Trophoblast cell (in vitro differentiated cells and primary cell): ENCODE measurements at regions not wholly inside any gene's neighbourhood (a gene's known extent, or its start where the extent isn't known, plus 50 kb on each side); places are given as distances from the start of the nearest gene placed in this dataset.

Experiments used
- DNase-seq, 2 donors: peaks; one replicate each; pipeline ENCODE4 v3.0.0-alpha.2; 2016
- H2AFZ ChIP-seq: 2 replicates; pipeline ENCODE4 v1.6.1; 2013; ENCODE audit warnings: low read length, moderate library complexity, mild to moderate bottlenecking; ENCODE audit not compliant: insufficient read depth, poor library complexity
- H2AK5ac ChIP-seq: 2 replicates; pipeline ENCODE4 v1.6.1; 2013; ENCODE audit warnings: mild to moderate bottlenecking, low read length
- H2BK120ac ChIP-seq: 2 replicates; pipeline ENCODE4 v1.6.1; 2013; ENCODE audit warnings: low read length, mild to moderate bottlenecking, moderate library complexity; ENCODE audit not compliant: insufficient read depth, poor library complexity
- H2BK12ac ChIP-seq: 2 replicates; pipeline ENCODE4 v1.6.1; 2013; ENCODE audit warnings: mild to moderate bottlenecking, low read length, moderate library complexity
- H2BK5ac ChIP-seq: 2 replicates; pipeline ENCODE4 v1.6.1; 2013; ENCODE audit warnings: low read length, low read depth, moderate library complexity, mild to moderate bottlenecking; ENCODE audit not compliant: poor library complexity
- H3K14ac ChIP-seq: 2 replicates; pipeline ENCODE4 v1.6.1; 2013; ENCODE audit warnings: mild to moderate bottlenecking, low read length
- H3K18ac ChIP-seq: 2 replicates; pipeline ENCODE4 v1.6.1; 2013; ENCODE audit warnings: mild to moderate bottlenecking, low read length
- H3K23ac ChIP-seq: 2 replicates; pipeline ENCODE4 v1.6.1; 2013; ENCODE audit warnings: low read length
- H3K27ac ChIP-seq: 2 replicates; pipeline ENCODE4 v1.5.1; 2013; ENCODE audit warnings: low read depth, mild to moderate bottlenecking, inconsistent platforms, low read length, moderate library complexity
- H3K27me3 ChIP-seq: 2 replicates; pipeline ENCODE4 v1.6.1; 2013; ENCODE audit warnings: inconsistent platforms, mild to moderate bottlenecking, low read length, moderate library complexity; ENCODE audit not compliant: insufficient read depth
- H3K36me3 ChIP-seq, 2 experiments: 1 replicate in 1 of 2; 2 replicates in 1 of 2; pipeline ENCODE4 v1.6.1; 2013; ENCODE audit warnings: low read length in 2 of 2, mild to moderate bottlenecking in 2 of 2, moderate library complexity in 1 of 2; ENCODE audit not compliant: insufficient read depth in 2 of 2, control insufficient read depth in 1 of 2
- H3K4ac ChIP-seq: 2 replicates; pipeline ENCODE4 v1.6.1; 2013; ENCODE audit warnings: low read depth, mild to moderate bottlenecking, low read length, moderate library complexity
- H3K4me1 ChIP-seq, 2 experiments: 1 replicate in 1 of 2; 2 replicates in 1 of 2; pipeline ENCODE4 v1.6.1; 2013; ENCODE audit warnings: low read length in 2 of 2, mild to moderate bottlenecking in 2 of 2, moderate library complexity in 1 of 2; ENCODE audit not compliant: insufficient read depth in 2 of 2, control insufficient read depth in 1 of 2
- H3K4me2 ChIP-seq: 2 replicates; pipeline ENCODE4 v1.6.1; 2013; ENCODE audit warnings: inconsistent platforms, mild to moderate bottlenecking, low read length, moderate library complexity
- H3K4me3 ChIP-seq: 2 replicates; pipeline ENCODE4 v1.5.1; 2013; ENCODE audit warnings: mild to moderate bottlenecking, low read depth, low read length, inconsistent platforms
- H3K79me1 ChIP-seq: one replicate; pipeline ENCODE4 v1.6.1; 2013; ENCODE audit warnings: low read length
- H3K79me2 ChIP-seq: 2 replicates; pipeline ENCODE4 v1.6.1; 2013; ENCODE audit warnings: low read length, mild to moderate bottlenecking; ENCODE audit not compliant: control insufficient read depth, insufficient read depth, poor library complexity
- H3K9ac ChIP-seq: 2 replicates; pipeline ENCODE4 v1.6.1; 2013; ENCODE audit warnings: mild to moderate bottlenecking, low read length
- H3K9me3 ChIP-seq: 2 replicates; pipeline ENCODE4 v1.6.1; 2013; ENCODE audit warnings: low read depth, mild to moderate bottlenecking, control low read depth, inconsistent platforms, low read length; ENCODE audit not compliant: insufficient read depth
- H4K12ac ChIP-seq: 2 replicates; pipeline ENCODE4 v1.6.1; 2013; ENCODE audit warnings: low read depth, mild to moderate bottlenecking, low read length, moderate library complexity
- H4K8ac ChIP-seq: 2 replicates; pipeline ENCODE4 v1.6.1; 2013; ENCODE audit warnings: low read depth, mild to moderate bottlenecking, low read length, moderate library complexity
- H4K91ac ChIP-seq: one replicate; pipeline ENCODE4 v1.6.1; 2013; ENCODE audit warnings: low read depth, mild to moderate bottlenecking, low read length, moderate library complexity
- WGBS: extraction: QIAGEN DNeasy Blood & Tissue Kit; methylation state at CpG from one replicate; pipeline ENCODE4 v1.1.7; 2013; ENCODE audit warnings: missing lambda C conversion rate; ENCODE audit not compliant: insufficient read length, insufficient coverage; ENCODE audit errors: extremely low coverage; 5-methylcytosine and 5-hydroxymethylcytosine counted together

DNA sequence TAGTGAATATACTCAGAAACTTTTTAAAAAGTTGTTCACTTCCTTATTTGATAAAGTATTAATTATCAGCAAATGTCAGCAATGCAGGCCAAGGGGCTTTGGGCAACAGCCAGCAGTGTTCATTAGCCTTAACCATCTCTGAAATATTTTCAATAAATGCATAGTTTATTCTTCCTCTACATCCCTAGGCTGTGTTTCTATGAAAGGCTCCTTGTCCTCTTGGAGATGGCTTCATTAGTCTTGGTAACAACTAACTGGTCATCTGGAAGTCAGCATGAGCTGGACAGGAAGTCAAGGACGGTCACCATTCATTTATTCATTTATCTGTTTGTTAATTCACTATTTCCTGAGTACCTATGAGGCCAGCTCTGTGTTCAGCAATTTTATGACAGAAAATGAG, 124.0 kb upstream of the TMEM132D start:
- H4K8ac ChIP-seq = no peak overlapping the region
- no peaks in the 10 kb centered on the region for H3K27me3 ChIP-seq
- no peak overlapping the region for H3K9ac ChIP-seq
- no peak overlapping the region for H2BK120ac ChIP-seq
- H4K12ac ChIP-seq = no peak overlapping the region
- no peak overlapping the region for H3K14ac ChIP-seq
- no peak overlapping the region for H2BK5ac ChIP-seq
- H3K79me1 ChIP-seq = no peaks in the 10 kb centered on the region
- H3K27ac ChIP-seq = no peak overlapping the region
- H2BK12ac ChIP-seq = no peak overlapping the region
- no CpG with 5 or more reads among the region's 1 CpG for WGBS
- no peak overlapping the region for H3K4me2 ChIP-seq
- no peaks in the 10 kb centered on the region for H3K4me1 ChIP-seq
- DNase-seq = no peak
- H3K23ac ChIP-seq = no peak overlapping the region
- H3K79me2 ChIP-seq = no peaks in the 10 kb centered on the region
- no peak overlapping the region for H3K4me3 ChIP-seq
- H3K4ac ChIP-seq = no peak overlapping the region
- no peaks in the 10 kb centered on the region for H3K36me3 ChIP-seq
- no peak overlapping the region for H4K91ac ChIP-seq
- no peak overlapping the region for H2AK5ac ChIP-seq
- H3K18ac ChIP-seq = no peak overlapping the region
- H2AFZ ChIP-seq = no peak overlapping the region
- H3K9me3 ChIP-seq = no peaks in the 10 kb centered on the region

GRCh38 chr12:130029151-130029550, 125.3 kb upstream of the TMEM132D start:
- H3K4me3 ChIP-seq = no peak overlapping the region
- H2AFZ ChIP-seq = no peak overlapping the region
- H2BK120ac ChIP-seq = no peak overlapping the region
- no peak overlapping the region for H3K4me2 ChIP-seq
- H3K4ac ChIP-seq = no peak overlapping the region
- H2BK5ac ChIP-seq = no peak overlapping the region
- no peak overlapping the region for H3K18ac ChIP-seq
- no peak for DNase-seq
- no peak overlapping the region for H4K91ac ChIP-seq
- no peak overlapping the region for H3K23ac ChIP-seq
- H4K12ac ChIP-seq = no peak overlapping the region
- no peak overlapping the region for H3K14ac ChIP-seq
- H3K27me3 ChIP-seq = no peaks in the 10 kb centered on the region
- no peak overlapping the region for H4K8ac ChIP-seq
- no peaks in the 10 kb centered on the region for H3K36me3 ChIP-seq
- no peaks in the 10 kb centered on the region for H3K4me1 ChIP-seq
- H3K9me3 ChIP-seq = no peaks in the 10 kb centered on the region
- no CpG with 5 or more reads among the region's 13 CpGs for WGBS
- H3K27ac ChIP-seq = no peak overlapping the region
- H2AK5ac ChIP-seq = no peak overlapping the region
- H3K79me1 ChIP-seq = no peaks in the 10 kb centered on the region
- H3K9ac ChIP-seq = no peak overlapping the region
- no peaks in the 10 kb centered on the region for H3K79me2 ChIP-seq
- H2BK12ac ChIP-seq = no peak overlapping the region

DNA sequence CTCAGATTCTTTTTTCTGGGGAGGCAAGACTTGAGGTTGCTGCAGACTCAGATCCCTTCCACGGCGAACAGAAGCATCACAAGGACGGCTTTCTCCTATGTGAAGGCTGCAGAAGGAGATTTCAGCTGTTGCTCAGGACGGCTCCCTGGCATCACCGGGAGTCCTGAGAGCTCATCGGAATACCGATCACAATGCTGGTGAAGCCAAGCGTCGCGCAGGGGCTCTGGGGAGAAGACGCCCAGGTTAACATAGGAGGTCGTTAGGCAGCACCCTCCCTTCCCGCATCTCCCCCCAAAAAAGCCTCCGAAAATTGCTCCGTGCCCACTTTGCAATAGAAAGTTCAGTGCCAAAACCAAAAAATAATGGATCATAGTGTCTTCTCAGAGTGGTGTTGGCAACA, 127.2 kb upstream of the TMEM132D start:
- no peak overlapping the region for H3K27ac ChIP-seq
- H4K12ac ChIP-seq = no peak overlapping the region
- H3K27me3 ChIP-seq = no peaks in the 10 kb centered on the region
- H4K8ac ChIP-seq = no peak overlapping the region
- H3K4me1 ChIP-seq = no peaks in the 10 kb centered on the region
- H3K14ac ChIP-seq = no peak overlapping the region
- H2AK5ac ChIP-seq = no peak overlapping the region
- no peak overlapping the region for H3K18ac ChIP-seq
- no peak overlapping the region for H2BK5ac ChIP-seq
- no peaks in the 10 kb centered on the region for H3K9me3 ChIP-seq
- no peak overlapping the region for H2BK120ac ChIP-seq
- no peak for DNase-seq
- H3K79me1 ChIP-seq = no peaks in the 10 kb centered on the region
- no peak overlapping the region for H3K4me3 ChIP-seq
- H3K4ac ChIP-seq = no peak overlapping the region
- H3K4me2 ChIP-seq = no peak overlapping the region
- no peak overlapping the region for H2AFZ ChIP-seq
- H3K23ac ChIP-seq = no peak overlapping the region
- H3K36me3 ChIP-seq = no peaks in the 10 kb centered on the region
- no peak overlapping the region for H3K9ac ChIP-seq
- no peak overlapping the region for H2BK12ac ChIP-seq
- no peaks in the 10 kb centered on the region for H3K79me2 ChIP-seq
- no peak overlapping the region for H4K91ac ChIP-seq
- no CpG with 5 or more reads among the region's 15 CpGs for WGBS

DNA sequence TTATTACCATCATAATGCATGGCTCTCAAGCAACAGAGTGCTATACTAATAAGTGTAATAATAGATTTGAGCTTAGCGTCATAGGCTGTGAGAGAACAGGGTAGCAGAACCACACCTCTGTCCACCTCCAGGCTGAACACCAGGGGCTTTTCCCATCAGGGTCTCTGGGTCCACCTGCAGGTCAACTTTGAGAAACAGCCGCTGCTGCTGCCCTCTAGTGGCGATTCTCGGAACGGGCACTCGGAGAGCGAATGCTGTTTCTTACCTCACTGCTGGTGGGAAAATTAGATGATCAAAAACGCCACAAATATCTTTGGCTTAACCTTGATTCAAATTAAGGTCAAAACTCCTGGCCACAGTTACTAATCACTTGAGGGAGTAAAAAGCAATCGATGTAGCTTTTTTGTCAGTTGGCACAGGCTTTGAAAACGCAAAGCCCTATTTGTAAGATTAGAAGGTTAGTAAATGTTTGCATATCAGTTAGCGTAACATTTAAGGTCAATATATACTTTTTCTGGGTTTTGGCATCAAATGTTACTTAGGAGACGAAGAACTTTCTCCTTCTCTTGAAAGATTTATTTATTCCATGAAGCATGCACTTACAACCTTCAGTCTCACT, 127.9 kb upstream of the TMEM132D start:
- Histone ChIP-seq H3K9me3 (no peaks in the 10 kb centered on the region), H4K8ac (no peak overlapping the region), H3K4me2 (no peak overlapping the region), H3K4me1 (no peaks in the 10 kb centered on the region), H2BK120ac (no peak overlapping the region), H3K79me2 (no peaks in the 10 kb centered on the region), H2AFZ (no peak overlapping the region), H3K27ac (no peak overlapping the region), H3K23ac (no peak overlapping the region), H3K9ac (no peak overlapping the region), H3K18ac (no peak overlapping the region), H3K27me3 (no peaks in the 10 kb centered on the region), H3K4me3 (no peak overlapping the region), H3K4ac (no peak overlapping the region), H4K91ac (no peak overlapping the region), H4K12ac (no peak overlapping the region), H3K36me3 (no peaks in the 10 kb centered on the region), H3K79me1 (no peaks in the 10 kb centered on the region), H2BK5ac (no peak overlapping the region), H2AK5ac (no peak overlapping the region), H2BK12ac (no peak overlapping the region), H3K14ac (no peak overlapping the region)
- peak; percentile 58 to 80 for DNase-seq
- WGBS = no CpG with 5 or more reads among the region's 12 CpGs
